PC-9 (cell line): ENCODE measurements at regions not wholly inside any gene's neighbourhood (a gene's known extent, or its start where the extent isn't known, plus 50 kb on each side); places are given as distances from the start of the nearest gene placed in this dataset.

Source experiments
- BruUV-seq: library from RNA; stranded (reverse); fragments of 400-500 nt; replicated peaks from 2 replicates; lab custom pipeline; 2021; lab: Mats Ljungman, UMichigan
- CTCF ChIA-PET: fragments of 300-600 bp; sonication (Branson Sonifier 250); formaldehyde crosslinking; loops from one replicate; lab custom pipeline; 2022; ENCODE audit warnings: antibody characterized with exemption; lab: Charles Lee
- POLR2A ChIA-PET: fragments of 300-600 bp; sonication (Branson Sonifier 250); formaldehyde crosslinking; loops from one replicate; lab custom pipeline; 2022; ENCODE audit warnings: antibody characterized with exemption; ENCODE audit not compliant: unreplicated experiment; lab: Charles Lee
- DNase-seq, 2 experiments: peaks; one replicate each; pipeline versions ENCODE4 v3.0.0 to v3.0.0-alpha.2; 2015 to 2022; ENCODE audit warnings: mixed read lengths in 1 of 2
- H2AFZ ChIP-seq: fragments of 200-600 bp; sonication (generic); 2 replicates; pipeline ENCODE4 v1.8.1; 2017; ENCODE audit warnings: antibody characterized with exemption
- H3F3A ChIP-seq: fragments of 200-600 bp; sonication (generic); 2 replicates; pipeline ENCODE4 v1.8.1; 2017; ENCODE audit warnings: antibody characterized with exemption, mild to moderate bottlenecking, low read depth; ENCODE audit not compliant: insufficient read depth
- H3K27ac ChIP-seq: fragments of 200-600 bp; sonication (generic); 2 replicates; pipeline ENCODE4 v1.6.1; 2016; ENCODE audit warnings: mixed run types
- H3K27me3 ChIP-seq: fragments of 200-600 bp; sonication (generic); 2 replicates; pipeline ENCODE4 v1.6.1; 2016; ENCODE audit warnings: low read depth, mixed run types; ENCODE audit not compliant: insufficient read depth
- H3K36me3 ChIP-seq: fragments of 200-600 bp; sonication (generic); 2 replicates; pipeline ENCODE4 v1.6.1; 2016; ENCODE audit warnings: low read depth, mixed run types
- H3K4me1 ChIP-seq: fragments of 200-600 bp; sonication (generic); replicated peaks from 2 replicates; pipeline ENCODE4 v1.6.1; 2016; ENCODE audit warnings: mixed run types; ENCODE audit not compliant: insufficient read depth
- H3K4me2 ChIP-seq: fragments of 200-600 bp; sonication (generic); 2 replicates; pipeline ENCODE4 v1.6.1; 2017; ENCODE audit warnings: mixed run types
- H3K4me3 ChIP-seq: fragments of 200-600 bp; sonication (generic); 2 replicates; pipeline ENCODE4 v1.6.1; 2016; ENCODE audit warnings: mixed run types
- H3K79me2 ChIP-seq: fragments of 200-600 bp; sonication (generic); 2 replicates; pipeline ENCODE4 v1.6.1; 2017; ENCODE audit warnings: low read depth, mixed run types
- H3K9me2 ChIP-seq: fragments of 200-600 bp; sonication (generic); 2 replicates; pipeline ENCODE4 v1.8.1; 2017; ENCODE audit warnings: mild to moderate bottlenecking; ENCODE audit not compliant: insufficient read depth
- H3K9me3 ChIP-seq: fragments of 200-600 bp; sonication (generic); 2 replicates; pipeline ENCODE4 v1.8.1; 2016; ENCODE audit warnings: low read depth; ENCODE audit not compliant: insufficient read depth
- H4K20me1 ChIP-seq: fragments of 200-600 bp; sonication (generic); 2 replicates; pipeline ENCODE4 v1.8.1; 2017; ENCODE audit not compliant: insufficient read depth
- EZH2 ChIP-seq: fragments of 200-600 bp; sonication (generic); IDR thresholded peaks from 2 replicates; pipeline ENCODE4 v1.8.0; 2017; ENCODE audit warnings: antibody characterized with exemption, low read depth
- intact Hi-C: fragments of 100-400 bp; cut with micrococcal nuclease; formaldehyde crosslinking; loops from one replicate; pipeline ENCODE4 v1.10.0; 2022; ENCODE audit not compliant: unreplicated experiment
- TF ChIP-seq, protein P1 (sequence below): fragments of 200-600 bp; sonication (generic); conservative IDR thresholded peaks from 2 replicates; pipeline ENCODE4 v1.6.1; 2017; ENCODE audit warnings: mixed run types, antibody characterized with exemption, mild to moderate bottlenecking, moderate library complexity

DNA sequence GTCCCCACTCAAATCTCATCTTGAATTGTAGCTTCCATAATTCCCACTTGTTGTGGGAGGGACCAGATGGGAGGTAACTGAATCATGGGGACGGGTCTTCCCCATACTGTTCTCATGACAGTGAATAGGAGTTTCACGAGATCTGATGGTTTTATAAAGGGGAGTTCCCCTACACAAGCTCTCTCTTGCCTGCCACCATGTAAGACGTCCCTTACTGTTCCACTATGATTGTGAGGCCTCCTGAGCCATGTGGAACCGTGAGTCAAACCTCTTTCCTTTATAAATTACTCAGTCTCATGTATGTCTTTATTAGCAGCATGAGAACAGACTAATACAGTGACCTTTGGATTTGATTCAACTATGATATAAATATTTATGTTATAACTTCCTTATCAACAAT is 78.0 kb downstream of the CYRIA start:
- ChIA-PET CTCF (no interaction called here), POLR2A (no interaction called here)
- no peak overlapping the region for H3K27ac ChIP-seq

DNA sequence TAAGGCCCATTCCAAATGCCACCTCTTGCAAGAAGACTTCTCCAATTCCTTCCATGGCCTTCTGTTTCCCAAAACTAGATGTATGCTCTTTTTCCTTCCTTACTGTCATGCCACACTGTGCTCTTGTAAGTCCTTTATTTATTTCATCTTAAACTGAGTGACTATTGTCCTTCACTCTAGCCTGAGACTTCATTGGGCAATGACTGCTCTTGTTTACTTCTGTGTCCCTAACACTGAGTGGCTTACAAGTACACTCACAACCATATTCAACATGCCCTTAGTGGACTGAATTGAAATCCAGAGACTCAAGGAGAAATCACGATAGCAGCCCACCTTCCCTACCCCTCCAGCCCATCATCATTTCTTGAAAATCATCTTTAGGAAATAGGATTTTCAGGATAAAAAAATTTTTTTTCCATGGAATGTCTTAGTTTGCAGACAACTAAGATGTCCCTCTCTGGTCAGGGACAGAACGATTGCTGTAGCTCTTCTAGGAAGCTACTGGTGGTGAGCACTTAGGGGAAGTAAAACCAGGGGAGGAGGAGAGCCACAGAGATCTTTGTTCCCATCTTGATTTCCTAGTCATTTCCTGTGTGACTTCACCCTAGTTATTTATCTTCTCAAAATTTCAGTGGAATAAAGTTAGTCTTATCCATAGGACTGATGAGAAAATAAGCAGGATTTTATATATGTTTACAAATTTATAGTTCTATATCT is 80.7 kb downstream of the CYRIA start:
- no peak for TF ChIP-seq EZH2
- TF ChIP-seq, protein P1, sequence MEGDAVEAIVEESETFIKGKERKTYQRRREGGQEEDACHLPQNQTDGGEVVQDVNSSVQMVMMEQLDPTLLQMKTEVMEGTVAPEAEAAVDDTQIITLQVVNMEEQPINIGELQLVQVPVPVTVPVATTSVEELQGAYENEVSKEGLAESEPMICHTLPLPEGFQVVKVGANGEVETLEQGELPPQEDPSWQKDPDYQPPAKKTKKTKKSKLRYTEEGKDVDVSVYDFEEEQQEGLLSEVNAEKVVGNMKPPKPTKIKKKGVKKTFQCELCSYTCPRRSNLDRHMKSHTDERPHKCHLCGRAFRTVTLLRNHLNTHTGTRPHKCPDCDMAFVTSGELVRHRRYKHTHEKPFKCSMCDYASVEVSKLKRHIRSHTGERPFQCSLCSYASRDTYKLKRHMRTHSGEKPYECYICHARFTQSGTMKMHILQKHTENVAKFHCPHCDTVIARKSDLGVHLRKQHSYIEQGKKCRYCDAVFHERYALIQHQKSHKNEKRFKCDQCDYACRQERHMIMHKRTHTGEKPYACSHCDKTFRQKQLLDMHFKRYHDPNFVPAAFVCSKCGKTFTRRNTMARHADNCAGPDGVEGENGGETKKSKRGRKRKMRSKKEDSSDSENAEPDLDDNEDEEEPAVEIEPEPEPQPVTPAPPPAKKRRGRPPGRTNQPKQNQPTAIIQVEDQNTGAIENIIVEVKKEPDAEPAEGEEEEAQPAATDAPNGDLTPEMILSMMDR: no peak
- Histone ChIP-seq H3K27ac (no peak overlapping the region), H2AFZ (no peak overlapping the region), H3K9me2 (no peaks in the 10 kb centered on the region), H3K36me3 (no peaks in the 10 kb centered on the region), H3K4me1 (no peaks in the 10 kb centered on the region), H3K79me2 (no peaks in the 10 kb centered on the region), H3F3A (no peaks in the 10 kb centered on the region), H3K27me3 (no peaks in the 10 kb centered on the region), H3K4me2 (no peak overlapping the region), H3K4me3 (no peak overlapping the region), H4K20me1 (no peaks in the 10 kb centered on the region), H3K9me3 (no peaks in the 10 kb centered on the region)
- ChIA-PET CTCF (no interaction called here), POLR2A (no interaction called here)
- no TSS peak for BruUV-seq
- intact Hi-C loops: no loop called here
- no peak for DNase-seq

More for the DNA sequence above, 78.0 kb downstream of the CYRIA start:
- H3K79me2 ChIP-seq: no peaks in the 10 kb centered on the region
- no peaks in the 10 kb centered on the region for H4K20me1 ChIP-seq
- no peak overlapping the region for H3K4me2 ChIP-seq
- H3F3A ChIP-seq: no peaks in the 10 kb centered on the region
- TF ChIP-seq, protein P1: no peak
- TF ChIP-seq EZH2: no peak
- DNase-seq: no peak
- no peaks in the 10 kb centered on the region for H3K9me2 ChIP-seq
- intact Hi-C loops: no loop called here
- H3K27me3 ChIP-seq: no peaks in the 10 kb centered on the region
- H3K36me3 ChIP-seq: no peaks in the 10 kb centered on the region
- no peaks in the 10 kb centered on the region for H3K9me3 ChIP-seq
- no peak overlapping the region for H3K4me3 ChIP-seq
- H2AFZ ChIP-seq: no peak overlapping the region
- no TSS peak for BruUV-seq
- no peaks in the 10 kb centered on the region for H3K4me1 ChIP-seq

- CTCF ChIA-PET: no interaction called here
- no peak overlapping the region for H3K4me2 ChIP-seq
These were observed 81.5 kb downstream of the CYRIA start for GRCh38 chr2:16584084-16584483.

More at GRCh38 chr2:16584084-16584483, 81.5 kb downstream of the CYRIA start:
- Histone ChIP-seq H4K20me1 (no peaks in the 10 kb centered on the region), H3K4me3 (no peak overlapping the region), H3F3A (no peaks in the 10 kb centered on the region), H3K4me1 (no peaks in the 10 kb centered on the region), H3K27me3 (no peaks in the 10 kb centered on the region), H3K36me3 (no peaks in the 10 kb centered on the region), H3K79me2 (no peaks in the 10 kb centered on the region), H3K27ac (no peak overlapping the region), H2AFZ (no peak overlapping the region), H3K9me3 (no peaks in the 10 kb centered on the region), H3K9me2 (no peaks in the 10 kb centered on the region)
- TF ChIP-seq, protein P1: no peak
- TF ChIP-seq EZH2: no peak
- BruUV-seq: no TSS peak
- intact Hi-C loops: no loop called here
- no peak for DNase-seq
- POLR2A ChIA-PET: no interaction called here
